K562 (cell line): ENCODE measurements at regions not wholly inside any gene's neighbourhood (a gene's known extent, or its start where the extent isn't known, plus 50 kb on each side); places are given as distances from the start of the nearest gene placed in this dataset.

Source experiments
- ATAC-seq: fragments of 200-7000 bp; cut with Tn5 transposase; 3 replicates; pipeline ENCODE4 v1.9.1; 2020; ENCODE audit warnings: moderate library complexity
- BruUV-seq: library from RNA; stranded (reverse); fragments of 400-500 nt; replicated peaks from 2 replicates; lab custom pipeline; 2021; lab: Mats Ljungman, UMichigan
- CTCF ChIA-PET: fragments of 300-600 bp; formaldehyde crosslinking; extraction: SDS; loops from one replicate; lab custom pipeline; 2021; ENCODE audit warnings: low intra/inter-chr PET ratio; lab: Yijun Ruan, JAX
- POLR2A ChIA-PET: fragments of 300-600, 350-650 bp; sonication (Branson Sonifier 250); formaldehyde crosslinking; extraction: SDS; loops from one replicate; lab custom pipeline; 2021; ENCODE audit warnings: antibody characterized with exemption, inconsistent platforms; lab: Yijun Ruan, JAX
- DNase-seq, 4 experiments: peaks; one replicate each; pipeline versions ENCODE4 v3.0.0 to v3.0.0-alpha.2; 2011 to 2018; ENCODE audit warnings: low spot score in 3 of 4, mixed read lengths in 3 of 4; ENCODE audit errors: extremely low read depth in 1 of 4
- FAIRE-seq: peaks from 2 replicates; lab custom pipeline; 2011; peaks lifted over from hg19 to GRCh38; lab: Jason Lieb, UNC
- H2AFZ ChIP-seq: 2 replicates; pipeline ENCODE4 v1.6.0; 2011; ENCODE audit warnings: low read depth, low read length, control low read depth, inconsistent platforms
- H3K27ac ChIP-seq: fragments of 200-600 bp; 3 replicates; pipeline ENCODE4 v1.8.0; 2011; ENCODE audit warnings: low read depth, mild to moderate bottlenecking, control low read depth, inconsistent platforms, low read length, moderate library complexity, mixed read lengths; ENCODE audit errors: extremely low read depth
- H3K27me3 ChIP-seq, 2 experiments: fragments of 300-600 bp in 1 of 2; 2 replicates in 1 of 2; 3 replicates in 1 of 2; pipeline versions ENCODE4 v1.6.0 to v1.8.0; 2011; ENCODE audit warnings: inconsistent platforms in 2 of 2, low read length in 2 of 2, mild to moderate bottlenecking in 1 of 2, mixed read lengths in 1 of 2, moderate library complexity in 1 of 2; ENCODE audit not compliant: control insufficient read depth in 2 of 2, insufficient read depth in 2 of 2
- H3K36me3 ChIP-seq: fragments of 300-600 bp; 3 replicates; pipeline ENCODE4 v1.8.0; 2011; ENCODE audit warnings: mild to moderate bottlenecking, low read length, inconsistent platforms; ENCODE audit not compliant: control insufficient read depth, insufficient read depth
- H3K4me1 ChIP-seq, 2 experiments: fragments of 200-600 bp in 1 of 2; replicated peaks in 1 of 2; 2 replicates in 1 of 2; 3 replicates in 1 of 2; pipeline versions ENCODE4 v1.5.1 to v1.8.0; 2011; ENCODE audit warnings: inconsistent platforms in 2 of 2, low read length in 2 of 2, mild to moderate bottlenecking in 1 of 2, mixed read lengths in 1 of 2, moderate library complexity in 1 of 2; ENCODE audit not compliant: control insufficient read depth in 2 of 2, insufficient read depth in 2 of 2
- H3K4me2 ChIP-seq: 2 replicates; pipeline ENCODE4 v1.6.1; 2011; ENCODE audit warnings: low read length, control low read depth, inconsistent platforms, mixed read lengths; ENCODE audit not compliant: insufficient read depth
- H3K4me3 ChIP-seq: fragments of 200-600 bp; sonication (generic), shearing (Covaris generic); 2 replicates; pipeline ENCODE4 v1.5.1; 2016; ENCODE audit warnings: control low read depth, inconsistent platforms
- H3K79me2 ChIP-seq: fragments of 200-600 bp; 3 replicates; pipeline ENCODE4 v1.8.0; 2011; ENCODE audit warnings: low read length, inconsistent platforms; ENCODE audit not compliant: control insufficient read depth, insufficient read depth
- H3K9ac ChIP-seq, 2 experiments: 2 replicates each; pipeline versions ENCODE4 v1.6.0 to v1.6.1; 2011; ENCODE audit warnings: low read depth in 2 of 2, low read length in 2 of 2, control low read depth in 1 of 2, inconsistent platforms in 1 of 2, mild to moderate bottlenecking in 1 of 2, mixed read lengths in 1 of 2; ENCODE audit not compliant: insufficient read depth in 1 of 2
- H3K9me1 ChIP-seq: one replicate; pipeline ENCODE4 v1.6.0; 2011; ENCODE audit warnings: inconsistent platforms, mild to moderate bottlenecking, low read length, moderate library complexity; ENCODE audit not compliant: control insufficient read depth, insufficient read depth
- H3K9me3 ChIP-seq: replicated peaks from 2 replicates; pipeline ENCODE4 v1.5.1; 2011; ENCODE audit warnings: low read depth, low read length, inconsistent platforms; ENCODE audit not compliant: control insufficient read depth, insufficient read depth
- H4K20me1 ChIP-seq: replicated peaks from 2 replicates; pipeline ENCODE4 v1.6.1; 2011; ENCODE audit warnings: low read length, inconsistent platforms, mixed read lengths; ENCODE audit not compliant: control insufficient read depth, insufficient read depth
- CTCF ChIP-seq, 3 experiments: IDR thresholded peaks in 2 of 3; conservative IDR thresholded peaks in 1 of 3; 2 replicates each; pipeline ENCODE4 v1.5.1; 2011 to 2012; ENCODE audit warnings: low read length in 3 of 3, mild to moderate bottlenecking in 3 of 3, control low read depth in 2 of 3, improper control_type of control experiment in 1 of 3, inconsistent platforms in 1 of 3, low read depth in 1 of 3, mixed read lengths in 1 of 3, moderate library complexity in 1 of 3; ENCODE audit not compliant: insufficient read depth in 2 of 3
- NFIC ChIP-seq: fragments of 450-650 bp; IDR thresholded peaks from 2 replicates; pipeline ENCODE4 v1.6.1; 2017; ENCODE audit warnings: mild to moderate bottlenecking, inconsistent platforms
- WGBS: fragments of 100-300 bp; shearing (Covaris generic); methylation state at CpG from one replicate; pipeline ENCODE4 v1.1.6; 2016; ENCODE audit warnings: low coverage, mixed read lengths; ENCODE audit not compliant: insufficient coverage; ENCODE audit errors: missing lambda C conversion rate; 5-methylcytosine and 5-hydroxymethylcytosine counted together
- in situ Hi-C: fragments of 300-500 bp; cut with MboI; formaldehyde crosslinking; loops from 4 replicates; pipeline ENCODE4 v1.15.0; 2018; ENCODE audit warnings: inconsistent platforms, mixed read lengths
- intact Hi-C: fragments of 100-400 bp; cut with micrococcal nuclease; formaldehyde crosslinking; loops from 2 replicates; pipeline ENCODE4 v1.14.2; 2022

- no peaks in the 10 kb centered on the region for H3K27me3 ChIP-seq
- ATAC-seq (no peak), DNase-seq (no peak), FAIRE-seq (no peak)
- in situ Hi-C loops = no loop called here
- BruUV-seq = no TSS peak
- H3K4me1 ChIP-seq = no peaks in the 10 kb centered on the region; a peak in 2 of 5 replicates
- H3K4me3 ChIP-seq = no peak overlapping the region
- H2AFZ ChIP-seq = no peak overlapping the region
- CTCF ChIA-PET = no interaction called here
- no peak overlapping the region for H3K4me2 ChIP-seq
- POLR2A ChIA-PET = interaction anchor here (2.1 kb wide), 1 partner anchor 15 kb away, joined by 5 read pairs; no protein-coding TSS in a partner anchor
- no peaks in the 10 kb centered on the region for H3K9me3 ChIP-seq
- no peaks in the 10 kb centered on the region for H4K20me1 ChIP-seq
- TF ChIP-seq NFIC (peak; percentile 55), CTCF (IDR thresholded peaks at IDR 0.05 in 2 of 3, conservative IDR thresholded peaks at IDR 0.05 in 1 of 3; ENCODE audit: insufficient read depth in 2 of 3, low read depth in 1 of 3, low read length in 3 of 3) (no peak)
- no peaks in the 10 kb centered on the region for H3K36me3 ChIP-seq
- 52% methylated on average over 2 of the region's 4 CpGs for WGBS
- no peak overlapping the region for H3K27ac ChIP-seq
- intact Hi-C loops = no loop called here
- H3K9me1 ChIP-seq = no peaks in the 10 kb centered on the region
- no peak overlapping the region for H3K9ac ChIP-seq
- 0 out of 3 replicates have a peak, but pooled peaks cover 2% of the 10 kb centered on the region for H3K79me2 ChIP-seq
Measured at GRCh38 chr3:124599779-124600693, 130.2 kb upstream of the UMPS start.
